CD4-positive, alpha-beta T cell treated with Interleukin-4 for 1 hour (primary cell): ENCODE measurements at regions not wholly inside any gene's neighbourhood (a gene's known extent, or its start where the extent isn't known, plus 50 kb on each side); places are given as distances from the start of the nearest gene placed in this dataset.

Experiments used
- DNase-seq, 2 donors: peaks; one replicate each; pipeline ENCODE4 v3.0.0-alpha.2; 2020 to 2022

GRCh38 chr6:104306211-104306610, 553.5 kb downstream of the HACE1 start:
- no peak for DNase-seq

- DNase-seq: no peak
These were observed 554.5 kb downstream of the HACE1 start for GRCh38 chr6:104305206-104305605.

- no peak for DNase-seq
These were observed 557.8 kb downstream of the HACE1 start for GRCh38 chr6:104301951-104302350.

- DNase-seq: no peak
These were observed 573.1 kb downstream of the HACE1 start for GRCh38 chr6:104286641-104287040.

- no peak for DNase-seq
These were observed 574.8 kb downstream of the HACE1 start for GRCh38 chr6:104284872-104285271.

- DNase-seq: no peak
These were observed 577.1 kb downstream of the HACE1 start for GRCh38 chr6:104282581-104282980.

- no peak for DNase-seq
These were observed 578.3 kb downstream of the HACE1 start for GRCh38 chr6:104281370-104281769.

GRCh38 chr6:104268389-104268788, 591.3 kb downstream of the HACE1 start:
- DNase-seq: no peak

- DNase-seq: no peak
These were observed 592.8 kb downstream of the HACE1 start for GRCh38 chr6:104266922-104267321.

- DNase-seq: no peak
These were observed 603.1 kb downstream of the HACE1 start for GRCh38 chr6:104256646-104257045.

GRCh38 chr6:104253236-104253635, 606.5 kb downstream of the HACE1 start:
- no peak for DNase-seq

GRCh38 chr6:104252276-104252675, 607.4 kb downstream of the HACE1 start:
- DNase-seq: no peak

- no peak for DNase-seq
These were observed 608.1 kb downstream of the HACE1 start for GRCh38 chr6:104251651-104252050.

GRCh38 chr6:104240865-104241264, 618.9 kb downstream of the HACE1 start:
- no peak for DNase-seq

GRCh38 chr6:104239971-104240370, 619.7 kb downstream of the HACE1 start:
- no peak for DNase-seq

- DNase-seq: no peak
These were observed 630.7 kb downstream of the HACE1 start for GRCh38 chr6:104229057-104229456.

GRCh38 chr6:104227508-104227907, 632.2 kb downstream of the HACE1 start:
- DNase-seq: no peak

GRCh38 chr6:104226790-104227446, 632.8 kb downstream of the HACE1 start:
- no peak for DNase-seq

- no peak for DNase-seq
These were observed 641.6 kb downstream of the HACE1 start for GRCh38 chr6:104218116-104218515.

GRCh38 chr6:104214901-104215300, 644.8 kb downstream of the HACE1 start:
- DNase-seq: no peak

- no peak for DNase-seq
These were observed 646.6 kb downstream of the HACE1 start for GRCh38 chr6:104212977-104213668.

GRCh38 chr6:104207635-104208034, 652.1 kb downstream of the HACE1 start:
- DNase-seq: no peak

- no peak for DNase-seq
These were observed 658.2 kb downstream of the HACE1 start for GRCh38 chr6:104201557-104201956.

GRCh38 chr6:104187616-104188015, 672.1 kb downstream of the HACE1 start:
- no peak for DNase-seq

GRCh38 chr6:104186831-104187230, 672.9 kb downstream of the HACE1 start:
- DNase-seq: no peak
